Type B pancreatic cell (in vitro differentiated cells): ENCODE measurements at regions not wholly inside any gene's neighbourhood (a gene's known extent, or its start where the extent isn't known, plus 50 kb on each side); places are given as distances from the start of the nearest gene placed in this dataset.
"Not testable (repeated sequence)": the region's sequence is repeated elsewhere in the genome, so short reads cannot be mapped to it uniquely, and the experiment has no call there.

Source experiments
- DNase-seq: peaks from one replicate; pipeline ENCODE4 v3.0.0; 2021; ENCODE audit warnings: mixed read lengths; ENCODE audit not compliant: unreplicated experiment; ENCODE audit errors: extremely low spot score
- H3K27ac Mint-ChIP-seq: 2 replicates; pipeline ENCODE4 v1.8.0; 2021; ENCODE audit warnings: mild to moderate bottlenecking, mixed read lengths
- H3K27me3 Mint-ChIP-seq: 2 replicates; pipeline ENCODE4 v1.8.0; 2021; ENCODE audit warnings: mixed read lengths
- H3K36me3 Mint-ChIP-seq: 2 replicates; pipeline ENCODE4 v1.8.0; 2021; ENCODE audit warnings: mixed read lengths
- H3K4me1 Mint-ChIP-seq: one replicate; pipeline ENCODE4 v1.8.0; 2021; ENCODE audit warnings: mixed read lengths; ENCODE audit not compliant: unreplicated experiment
- H3K4me3 Mint-ChIP-seq: 2 replicates; pipeline ENCODE4 v1.8.0; 2021; ENCODE audit warnings: mild to moderate bottlenecking, mixed read lengths
- H3K9me3 Mint-ChIP-seq: 2 replicates; pipeline ENCODE4 v1.8.0; 2021; ENCODE audit warnings: mixed read lengths
- CTCF ChIP-seq: fragments of 200-600 bp; sonication (generic); conservative IDR thresholded peaks from 2 replicates; pipeline ENCODE4 v1.5.0; 2021; ENCODE audit warnings: antibody characterized with exemption, mild to moderate bottlenecking

DNA sequence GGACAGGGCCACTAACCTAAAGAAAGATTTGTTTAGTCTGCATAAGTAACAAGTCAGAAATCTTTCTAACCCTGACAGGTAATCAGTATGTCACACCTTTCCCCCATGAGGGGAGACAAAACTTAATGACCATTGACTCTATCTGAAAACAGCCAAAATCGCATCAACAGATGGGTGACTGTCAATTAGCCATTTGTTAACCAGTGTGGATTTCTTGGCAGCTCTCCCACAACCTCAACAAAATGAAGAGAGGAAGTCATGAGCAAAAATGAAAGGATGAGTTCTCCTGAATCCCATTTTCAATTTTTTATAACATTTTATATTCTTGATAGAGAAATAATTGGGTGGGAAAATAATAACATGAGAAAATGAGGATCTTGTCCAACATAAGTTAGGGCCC, 84.6 kb upstream of the SNX2 start:
- no peak for TF ChIP-seq CTCF
- Mint-ChIP-seq H3K4me1 (peaks cover 9% of the 10 kb centered on the region), H3K27me3 (no peaks in the 10 kb centered on the region), H3K36me3 (no peaks in the 10 kb centered on the region), H3K4me3 (no peak overlapping the region), H3K27ac (no peak overlapping the region), H3K9me3 (peaks cover 2% of the 10 kb centered on the region)
- DNase-seq = no peak

DNA sequence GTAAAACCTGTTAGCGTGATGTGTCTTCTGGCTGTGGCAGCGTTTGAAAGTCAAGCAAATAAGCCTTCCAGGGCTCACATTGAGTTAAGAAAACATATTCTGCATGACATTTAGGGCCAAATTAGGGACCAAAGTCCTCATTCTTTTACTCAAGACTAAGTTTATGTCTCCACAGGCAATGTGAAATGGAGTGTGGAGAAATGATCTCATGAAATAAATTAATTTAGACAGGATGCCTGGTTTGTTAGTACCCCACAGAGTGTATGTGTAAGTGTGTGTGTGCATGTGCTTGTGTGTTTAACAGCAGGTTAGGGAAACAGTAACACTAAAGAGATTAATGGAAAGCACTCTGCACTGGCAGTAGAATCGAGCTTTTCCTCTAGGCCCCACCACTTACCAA, 82.9 kb upstream of the SNX2 start:
- Mint-ChIP-seq H3K4me1 (peaks cover 9% of the 10 kb centered on the region), H3K9me3 (peaks cover 4% of the 10 kb centered on the region), H3K27me3 (no peaks in the 10 kb centered on the region), H3K36me3 (no peaks in the 10 kb centered on the region), H3K4me3 (no peak overlapping the region), H3K27ac (no peak overlapping the region)
- no peak for DNase-seq
- no peak for TF ChIP-seq CTCF

DNA sequence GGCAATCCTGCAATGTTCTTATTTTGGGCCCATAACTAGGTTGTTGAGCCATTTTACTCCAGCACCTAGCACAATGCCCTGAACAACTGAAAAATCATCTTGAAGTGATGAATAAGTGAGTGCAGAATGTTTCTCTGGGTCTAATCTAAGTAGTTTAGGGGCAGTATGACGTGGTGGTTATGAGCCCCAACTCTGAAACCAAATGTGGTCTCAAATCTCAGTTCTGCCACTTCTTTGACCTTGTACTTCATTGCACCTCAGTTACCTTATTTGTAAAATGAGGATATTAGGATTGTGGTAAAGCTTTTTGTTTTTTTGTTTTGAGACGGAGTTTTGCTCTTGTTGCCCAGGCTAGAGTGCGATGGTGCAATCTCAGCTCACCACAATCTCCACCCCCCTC, 80.9 kb upstream of the SNX2 start:
- H3K27ac Mint-ChIP-seq = no peak overlapping the region
- H3K27me3 Mint-ChIP-seq = no peaks in the 10 kb centered on the region
- DNase-seq = no peak
- H3K9me3 Mint-ChIP-seq = peaks cover 4% of the 10 kb centered on the region
- no peak for TF ChIP-seq CTCF
- H3K36me3 Mint-ChIP-seq = no peaks in the 10 kb centered on the region
- H3K4me3 Mint-ChIP-seq = no peak overlapping the region
- H3K4me1 Mint-ChIP-seq = peaks cover 11% of the 10 kb centered on the region

DNA sequence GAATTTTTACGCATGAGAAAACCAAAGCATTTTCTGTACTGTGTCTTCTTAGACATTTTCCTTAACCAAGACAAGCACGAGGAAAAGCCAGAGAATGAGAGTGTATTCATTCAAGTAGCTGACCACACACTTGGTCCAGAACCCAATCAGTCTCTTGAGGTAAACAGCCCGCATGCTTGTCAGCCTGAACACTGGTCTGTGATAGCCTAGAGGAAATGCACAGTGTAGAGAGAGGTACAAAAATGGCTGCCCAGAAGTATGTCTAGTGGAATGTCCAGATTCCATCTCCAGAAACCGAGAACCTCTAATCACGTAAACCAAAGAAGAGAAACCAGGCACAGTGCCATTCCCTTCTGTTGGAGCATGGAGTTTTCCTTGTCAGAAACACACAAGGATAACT, 80.0 kb upstream of the SNX2 start:
- H3K27ac Mint-ChIP-seq = no peak overlapping the region
- TF ChIP-seq CTCF = no peak
- H3K4me3 Mint-ChIP-seq = no peak overlapping the region
- H3K9me3 Mint-ChIP-seq = peaks cover 4% of the 10 kb centered on the region
- no peaks in the 10 kb centered on the region for H3K27me3 Mint-ChIP-seq
- DNase-seq = no peak
- H3K36me3 Mint-ChIP-seq = no peaks in the 10 kb centered on the region
- peaks cover 20% of the 10 kb centered on the region for H3K4me1 Mint-ChIP-seq

- not testable (repeated sequence) for H3K9me3 Mint-ChIP-seq, H3K27me3 Mint-ChIP-seq, DNase-seq, H3K4me3 Mint-ChIP-seq, H3K36me3 Mint-ChIP-seq, H3K27ac Mint-ChIP-seq
- H3K4me1 Mint-ChIP-seq = peaks cover 20% of the 10 kb centered on the region
Measured at GRCh38 chr5:122696735-122697134, 78.1 kb upstream of the SNX2 start.

DNA sequence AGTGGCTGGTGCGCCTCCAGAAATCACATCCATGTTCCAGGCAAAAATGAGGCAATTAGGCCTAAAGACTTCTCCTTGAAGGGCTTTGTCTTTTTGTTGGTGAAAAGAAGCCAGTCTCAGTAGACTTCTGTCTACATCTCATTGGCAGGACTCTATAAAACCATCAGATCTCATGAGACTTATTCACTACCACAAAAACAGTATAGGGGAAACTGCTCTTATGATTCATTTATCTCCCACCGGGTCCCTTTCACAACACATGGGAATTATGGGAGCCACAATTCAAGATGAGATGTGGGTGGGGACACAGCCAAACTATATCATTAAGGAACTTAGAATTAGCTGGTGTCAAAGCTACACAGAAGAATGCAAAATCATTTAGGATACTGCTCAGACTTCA, 77.7 kb upstream of the SNX2 start:
- Mint-ChIP-seq H3K4me3 (no peak overlapping the region), H3K4me1 (peaks cover 20% of the 10 kb centered on the region), H3K9me3 (peaks cover 4% of the 10 kb centered on the region), H3K27me3 (no peaks in the 10 kb centered on the region), H3K36me3 (no peaks in the 10 kb centered on the region), H3K27ac (no peak overlapping the region)
- no peak for DNase-seq
- no peak for TF ChIP-seq CTCF
